Uterus (tissue), 2 donors: ENCODE measurements at regions not wholly inside any gene's neighbourhood (a gene's known extent, or its start where the extent isn't known, plus 50 kb on each side); places are given as distances from the start of the nearest gene placed in this dataset.

Experiments
- CTCF ChIP-seq, 4 experiments: fragments of 200-600 bp in 2 of 4; fragments of 450-650 bp in 2 of 4; sonication (generic) in 2 of 4; IDR thresholded peaks; one replicate each; pipeline ENCODE4 v1.5.1; 2016 to 2019; ENCODE audit warnings: antibody characterized with exemption in 4 of 4, mild to moderate bottlenecking in 2 of 4, moderate library complexity in 1 of 4
- POLR2A ChIP-seq, 2 donors: fragments of 450-650 bp; IDR thresholded peaks; one replicate each; pipeline ENCODE4 v1.6.1; 2016; ENCODE audit warnings: antibody characterized with exemption in 2 of 2, mild to moderate bottlenecking in 1 of 2, moderate library complexity in 1 of 2

GRCh38 chr20:55166063-55166462, 690.7 kb downstream of the DOK5 start:
- TF ChIP-seq CTCF (IDR thresholded peaks at IDR 0.05) = no peak
- no peak for TF ChIP-seq POLR2A (IDR thresholded peaks at IDR 0.05)
